Stimulated activated naive CD8-positive, alpha-beta T cell treated with anti-CD3 and anti-CD28 coated beads, Interleukin-15, Interleukin-2, amounts not matched to agents 100 U/mL and 50 U/mL, for 24 hours (primary cell): ENCODE measurements at regions not wholly inside any gene's neighbourhood (a gene's known extent, or its start where the extent isn't known, plus 50 kb on each side); places are given as distances from the start of the nearest gene placed in this dataset.

ENCODE experiments used
- ATAC-seq: fragments of 150-1000 bp; cut with Tn5 transposase; one replicate; pipeline ENCODE4 v1.10.0; 2021
- DNase-seq: peaks from one replicate; pipeline ENCODE4 v3.0.0; 2021

GRCh38 chr17:56096026-56096810 lies 57.1 kb upstream of the ANKFN1 start:
- DNase-seq (no peak), ATAC-seq (no peak)

- no peak for ATAC-seq
- DNase-seq = no peak
Measured at GRCh38 chr17:56098746-56099145, 54.5 kb upstream of the ANKFN1 start.

DNA sequence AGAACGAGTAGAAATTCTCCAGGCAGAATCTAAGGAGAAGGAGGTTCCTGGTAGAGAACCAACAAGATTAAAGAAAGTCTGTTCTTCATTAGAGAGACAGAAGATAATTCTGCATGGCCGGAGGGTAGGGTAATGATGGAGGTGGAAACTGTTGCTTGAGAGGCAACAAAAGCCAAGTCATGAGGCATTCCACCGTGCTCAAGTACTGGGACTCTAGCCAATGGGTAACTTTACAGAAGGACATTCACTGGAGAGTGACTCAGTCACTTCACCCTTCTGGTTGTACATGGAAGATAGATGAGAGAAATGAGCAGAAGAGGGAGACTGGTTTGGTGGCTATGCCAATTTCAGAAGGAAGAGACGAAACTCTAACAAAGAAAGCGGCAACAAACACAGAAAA lies 53.6 kb upstream of the ANKFN1 start:
- ATAC-seq (no peak), DNase-seq (no peak)
